ENCODE measurements at regions not wholly inside any gene's neighbourhood (a gene's known extent, or its start where the extent isn't known, plus 50 kb on each side); places are given as distances from the start of the nearest gene placed in this dataset.

GRCh38 chr2:207313947-207314346, 148.2 kb upstream of the KLF7 start:
- Histone ChIP-seq H3K4me1 (peaks cover 0 to 21% (median 6%) of the 10 kb centered on the region in 4 donors), H3K4me3 (no peak overlapping the region), H3K36me3 (no peaks in the 10 kb centered on the region), H3K27ac (no peak overlapping the region), H3K9me3 (no peaks in the 10 kb centered on the region), H3K27me3 (no peaks in the 10 kb centered on the region)
- TF ChIP-seq EP300 (IDR thresholded peaks at IDR 0.05) = no peak
- TF ChIP-seq CTCF (IDR thresholded peaks at IDR 0.05) = no peak
- TF ChIP-seq POLR2A (IDR thresholded peaks at IDR 0.05) = no peak
- no peak for TF ChIP-seq POLR2AphosphoS5 (IDR thresholded peaks at IDR 0.05)
- 69 to 86% (median 81%) methylated on average over 2 of the region's 2 CpGs for WGBS, 5 donors
- intact Hi-C loops (cut with DNase I; ENCODE audit: low total_unique reads) = no loop called here
- no peak for DNase-seq

DNA sequence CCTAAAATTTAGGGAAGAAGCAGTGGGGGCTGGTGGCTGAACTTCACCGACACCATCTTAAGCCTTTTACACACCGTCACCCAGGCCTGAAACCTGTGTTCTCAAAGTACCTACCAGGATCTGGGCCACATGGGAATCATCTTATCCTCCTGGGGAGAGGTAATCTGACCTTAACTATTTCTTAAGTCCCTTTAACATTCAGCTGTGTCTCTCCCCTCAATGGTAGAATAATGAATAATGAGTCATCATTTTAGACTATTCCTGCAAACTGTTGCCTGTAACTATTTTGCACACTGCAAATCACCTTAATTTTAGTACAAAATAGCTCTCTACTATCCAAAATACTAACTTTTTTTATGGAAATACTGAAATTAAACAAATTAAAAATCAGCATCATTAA, 149.4 kb upstream of the KLF7 start:
- TF ChIP-seq EP300 (IDR thresholded peaks at IDR 0.05) (no peak), POLR2A (IDR thresholded peaks at IDR 0.05) (no peak), POLR2AphosphoS5 (IDR thresholded peaks at IDR 0.05) (no peak), CTCF (IDR thresholded peaks at IDR 0.05) (no peak)
- intact Hi-C loops (cut with DNase I; ENCODE audit: low total_unique reads) = no loop called here
- no peaks in the 10 kb centered on the region for H3K36me3 ChIP-seq
- no peak overlapping the region for H3K27ac ChIP-seq
- DNase-seq = no peak
- no peaks in the 10 kb centered on the region for H3K27me3 ChIP-seq
- WGBS, 5 donors = 88 to 100% (median 93%) methylated on average over 2 of the region's 2 CpGs
- peaks cover 0 to 17% (median 6%) of the 10 kb centered on the region in 4 donors for H3K4me1 ChIP-seq
- H3K4me3 ChIP-seq = no peak overlapping the region
- no peaks in the 10 kb centered on the region for H3K9me3 ChIP-seq

GRCh38 chr2:207316484-207316883, 150.7 kb upstream of the KLF7 start:
- Histone ChIP-seq H3K27ac (no peak overlapping the region), H3K4me1 (peaks cover 0 to 4% (median 0%) of the 10 kb centered on the region in 4 donors), H3K27me3 (no peaks in the 10 kb centered on the region), H3K4me3 (no peak overlapping the region), H3K9me3 (no peaks in the 10 kb centered on the region), H3K36me3 (no peaks in the 10 kb centered on the region)
- 55 to 78% (median 68%) methylated on average over 2 of the region's 2 CpGs for WGBS, 5 donors
- DNase-seq = no peak
- no peak for TF ChIP-seq POLR2A (IDR thresholded peaks at IDR 0.05)
- no peak for TF ChIP-seq POLR2AphosphoS5 (IDR thresholded peaks at IDR 0.05)
- TF ChIP-seq CTCF (IDR thresholded peaks at IDR 0.05) = no peak
- TF ChIP-seq EP300 (IDR thresholded peaks at IDR 0.05) = no peak
- intact Hi-C loops (cut with DNase I; ENCODE audit: low total_unique reads) = no loop called here

DNA sequence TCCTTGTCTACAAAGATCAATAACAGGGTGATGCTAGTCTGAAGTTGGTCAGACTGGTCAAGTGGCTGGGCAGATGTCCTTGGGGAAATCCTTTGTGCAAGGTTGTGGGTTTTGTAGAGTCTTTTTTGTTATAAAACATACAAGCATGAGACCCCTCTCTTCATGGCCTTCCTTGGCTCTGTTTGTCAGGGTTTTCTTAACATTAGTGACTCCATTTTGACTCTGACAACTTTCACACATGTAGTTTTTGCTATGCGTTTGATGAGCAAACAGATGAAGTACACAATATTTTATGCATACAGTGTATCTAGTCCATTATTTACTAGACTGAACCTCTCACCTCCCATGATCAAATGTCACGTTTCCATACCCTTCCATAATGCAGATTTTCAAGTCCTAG, 151.2 kb upstream of the KLF7 start:
- Histone ChIP-seq H3K4me3 (no peak overlapping the region), H3K27ac (no peak overlapping the region), H3K36me3 (no peaks in the 10 kb centered on the region), H3K4me1 (peaks cover 0 to under 1% (median 0%) of the 10 kb centered on the region in 4 donors), H3K9me3 (no peaks in the 10 kb centered on the region), H3K27me3 (no peaks in the 10 kb centered on the region)
- no peak for DNase-seq
- TF ChIP-seq POLR2A (IDR thresholded peaks at IDR 0.05) (no peak), CTCF (IDR thresholded peaks at IDR 0.05) (no peak), EP300 (IDR thresholded peaks at IDR 0.05) (no peak), POLR2AphosphoS5 (IDR thresholded peaks at IDR 0.05) (no peak)
- WGBS, 5 donors = 59 to 79% (median 72%) methylated on average over 2 of the region's 2 CpGs
- intact Hi-C loops (cut with DNase I; ENCODE audit: low total_unique reads) = no loop called here

All from stomach (tissue), 8 donors.